GM18511 (cell line): ENCODE measurements at regions not wholly inside any gene's neighbourhood (a gene's known extent, or its start where the extent isn't known, plus 50 kb on each side); places are given as distances from the start of the nearest gene placed in this dataset.

Experiments used
- ATAC-seq: cut with Tn5 transposase; IDR thresholded peaks from one replicate; pipeline ENCODE4 v1.9.1; 2021; ENCODE audit warnings: mild to moderate bottlenecking, moderate library complexity; ENCODE audit not compliant: unreplicated experiment

DNA sequence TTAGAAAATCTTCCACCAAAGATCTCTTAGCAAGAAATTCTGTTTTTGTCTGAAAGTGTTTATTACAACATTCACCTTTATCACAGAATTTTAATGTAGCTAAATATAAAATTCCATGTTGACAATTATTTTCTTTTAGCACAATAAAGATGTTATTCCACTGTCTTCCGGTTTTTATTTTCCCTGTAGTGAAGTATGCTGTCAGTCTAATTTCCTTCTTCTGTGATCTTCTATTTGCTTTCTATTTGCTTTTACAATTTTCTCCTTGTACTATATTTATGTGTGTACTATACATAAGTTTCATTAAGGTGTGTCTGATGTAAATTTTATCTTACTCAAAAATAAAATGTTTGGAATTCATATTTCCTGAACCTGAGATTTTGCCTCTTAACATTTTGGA is 117.5 kb upstream of the PPP2R3A start:
- no peak for ATAC-seq

DNA sequence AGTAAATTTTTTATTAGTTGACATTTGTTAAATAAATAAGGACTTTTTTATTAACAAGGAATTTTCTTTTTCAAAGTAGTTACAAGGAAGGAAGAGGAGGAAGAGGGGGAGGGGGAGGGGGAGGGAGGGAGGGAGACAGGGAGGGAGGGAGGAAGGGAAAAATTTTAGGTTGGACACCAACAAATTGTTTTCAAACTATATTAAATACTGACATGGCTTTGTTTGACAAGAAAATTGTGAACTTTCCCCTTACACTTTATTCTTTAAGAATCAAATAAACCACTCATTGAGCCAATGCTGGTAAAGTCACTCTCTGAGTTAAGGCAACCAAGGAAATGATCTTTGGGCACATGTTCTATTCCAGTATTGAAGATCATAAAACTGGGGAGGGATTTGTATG is 115.7 kb upstream of the PPP2R3A start:
- no peak for ATAC-seq

DNA sequence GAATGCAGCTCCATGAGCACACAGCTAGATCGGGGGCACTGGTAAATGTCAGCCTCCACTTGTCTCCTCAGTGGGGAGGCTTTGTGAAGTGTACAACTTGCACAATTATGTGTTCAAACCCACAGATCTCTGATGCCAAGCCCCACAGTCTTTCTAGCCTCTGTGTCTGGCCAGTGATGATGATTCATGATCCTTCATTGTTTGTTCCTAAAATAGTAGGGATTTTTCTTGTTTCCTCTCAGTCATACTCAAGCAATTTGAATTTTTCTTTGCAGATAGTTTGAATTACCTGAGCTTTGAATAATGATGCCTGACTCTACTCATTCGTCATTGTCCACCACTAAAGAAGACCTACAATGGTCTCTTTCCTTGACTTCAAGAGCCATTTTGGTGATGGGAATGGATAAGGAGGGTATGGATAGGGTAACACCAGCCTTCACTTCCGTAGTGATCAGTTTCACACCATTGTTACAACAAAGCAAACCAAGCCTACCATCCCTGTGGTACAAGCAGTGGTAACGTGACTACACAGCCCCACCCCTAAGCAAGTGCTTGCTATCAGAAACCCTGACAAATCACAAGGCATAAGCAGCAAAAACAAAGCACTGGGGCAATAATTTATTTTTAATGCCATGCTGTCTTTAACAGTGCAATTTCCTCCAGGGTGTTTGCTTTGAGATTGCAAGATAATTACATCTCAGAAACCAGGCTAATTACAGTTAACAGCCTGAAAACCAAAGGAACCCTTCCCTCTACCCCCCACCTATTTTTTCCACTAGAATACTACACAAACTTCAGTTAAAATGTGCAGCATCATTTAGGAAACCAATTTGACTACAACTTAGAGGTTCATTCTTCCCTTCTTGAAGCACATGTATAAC is 114.1 kb upstream of the PPP2R3A start:
- ATAC-seq = no peak

DNA sequence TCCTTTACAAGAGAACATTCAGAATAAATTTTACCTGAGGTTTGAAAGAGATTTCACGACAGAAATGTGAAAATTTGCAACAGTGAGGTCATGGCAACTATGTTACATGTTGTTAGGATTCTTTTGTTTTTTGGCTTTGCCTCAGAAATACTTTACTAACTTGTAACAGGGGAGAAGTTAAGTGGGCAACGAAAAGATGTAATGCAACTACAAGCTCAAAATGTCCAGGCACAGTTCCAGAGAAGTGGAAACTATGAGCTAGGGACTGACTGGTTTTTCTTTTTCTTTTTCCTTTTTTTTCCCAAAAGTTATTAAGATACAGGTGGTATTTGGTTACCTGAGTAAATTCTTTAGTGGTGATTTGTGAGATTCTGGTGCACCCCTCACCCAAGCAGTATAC is 111.5 kb upstream of the PPP2R3A start:
- no peak for ATAC-seq

DNA sequence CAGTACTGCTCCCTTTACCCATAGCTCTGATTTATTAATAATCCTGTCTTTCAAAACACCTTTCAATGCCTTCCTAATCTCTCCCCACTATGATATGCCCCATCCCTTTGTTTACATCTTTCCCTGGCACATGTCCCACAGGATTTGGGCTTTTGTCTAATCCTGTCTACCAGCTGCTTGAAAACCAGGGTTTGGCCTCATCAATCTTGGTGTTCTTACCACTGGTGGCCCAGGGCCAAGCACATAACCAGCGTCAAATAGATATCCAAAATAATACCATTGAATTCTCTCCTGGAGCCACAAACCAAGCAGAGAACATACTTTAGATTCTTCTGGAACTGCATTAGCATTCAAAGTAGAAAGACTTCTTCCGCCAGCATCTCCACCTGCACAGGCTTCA is 104.8 kb upstream of the PPP2R3A start:
- ATAC-seq = no peak

DNA sequence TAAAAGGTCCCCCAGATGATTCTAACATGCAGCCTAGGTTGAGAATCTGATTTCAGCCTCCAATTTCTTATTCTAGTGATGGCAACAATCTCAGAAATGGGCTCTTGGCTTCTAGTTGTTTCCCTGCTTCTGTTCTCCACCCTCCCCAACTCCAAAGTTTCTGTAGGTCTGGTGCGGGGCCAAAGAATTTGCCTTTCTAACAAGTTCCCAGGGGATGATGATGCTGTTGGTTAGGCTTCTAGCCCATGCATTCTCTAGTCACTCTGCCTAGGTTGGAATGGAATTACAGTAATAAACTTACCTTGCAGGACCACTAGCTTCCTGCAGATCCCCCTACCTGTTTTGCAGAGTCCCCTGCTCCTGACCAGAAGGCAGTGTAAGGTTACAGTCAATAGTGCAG is 103.2 kb upstream of the PPP2R3A start:
- no peak for ATAC-seq

DNA sequence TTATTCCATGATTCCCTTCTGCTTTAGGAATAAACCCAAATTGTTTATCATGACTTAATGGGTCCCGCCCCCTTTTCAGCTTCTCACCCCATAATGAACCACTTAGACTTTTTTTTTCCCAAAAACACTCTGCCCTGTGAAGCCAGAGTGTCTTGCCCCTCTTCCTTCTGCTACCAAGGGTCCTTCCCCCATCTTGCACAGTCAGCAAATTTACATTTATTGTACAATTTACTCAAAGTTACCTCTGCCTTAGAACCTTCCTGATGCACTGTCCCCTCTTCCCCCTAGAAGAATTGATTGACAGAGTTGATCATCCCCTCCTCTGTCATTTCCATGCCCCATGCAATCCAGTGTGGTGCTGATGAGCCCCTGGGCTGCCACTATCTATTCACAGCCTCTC is 101.5 kb upstream of the PPP2R3A start:
- ATAC-seq = no peak

DNA sequence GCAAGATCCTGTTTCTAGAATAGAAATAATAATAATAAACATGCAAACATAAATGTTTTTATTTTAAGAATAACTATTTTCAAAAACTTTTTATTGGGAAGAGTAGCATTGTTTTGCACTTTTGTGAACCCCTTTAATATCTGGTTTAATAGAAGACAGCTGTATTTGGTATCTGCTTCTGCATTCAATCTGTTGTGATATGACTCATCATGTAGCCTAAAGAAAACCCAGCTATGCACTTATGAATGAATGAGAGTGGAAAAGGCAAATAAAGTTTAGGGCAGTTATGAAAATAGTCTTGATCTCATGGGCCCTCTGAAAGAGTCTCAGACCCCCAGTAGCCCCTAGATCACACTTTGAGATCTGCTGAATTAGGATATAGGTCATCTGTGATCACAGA is 100.4 kb upstream of the PPP2R3A start:
- ATAC-seq = no peak

DNA sequence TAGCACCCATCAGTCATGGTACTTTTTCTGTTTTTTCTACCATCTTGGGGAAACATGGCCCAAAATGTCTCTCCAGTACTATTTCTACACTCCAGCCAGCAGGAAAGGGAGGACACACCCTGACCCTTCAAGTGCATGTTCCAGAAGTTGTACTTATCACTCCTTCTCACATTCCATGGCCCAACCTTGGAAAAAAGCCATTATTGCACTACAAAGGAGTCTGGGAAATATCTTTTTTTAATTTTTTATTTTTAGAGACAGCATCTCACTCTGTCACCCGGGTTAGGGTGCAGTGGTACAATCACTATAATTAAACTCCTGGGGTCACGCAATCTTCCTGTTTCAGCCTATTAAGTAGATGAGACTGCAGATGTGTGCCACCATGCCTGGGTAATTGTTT is 100.0 kb upstream of the PPP2R3A start:
- ATAC-seq = no peak

DNA sequence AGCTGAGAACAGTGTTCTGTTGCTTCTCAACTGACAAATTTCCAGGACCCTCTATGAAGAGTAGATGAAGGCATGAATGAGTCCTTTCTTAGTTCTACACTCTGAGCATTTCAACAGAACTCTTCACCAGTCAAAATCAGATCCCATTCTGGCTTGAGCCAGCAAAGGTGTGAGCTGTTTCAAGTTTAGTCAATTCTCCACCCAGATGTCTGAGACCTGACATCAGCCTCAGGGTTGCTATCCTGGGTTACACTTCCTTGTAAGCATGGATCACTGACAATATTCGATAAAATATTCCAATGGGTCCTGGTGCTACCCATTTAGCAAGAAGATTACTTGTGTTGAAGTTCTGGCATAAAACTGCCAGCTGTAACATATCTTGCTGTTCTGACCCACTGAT is 97.6 kb upstream of the PPP2R3A start:
- ATAC-seq = no peak

DNA sequence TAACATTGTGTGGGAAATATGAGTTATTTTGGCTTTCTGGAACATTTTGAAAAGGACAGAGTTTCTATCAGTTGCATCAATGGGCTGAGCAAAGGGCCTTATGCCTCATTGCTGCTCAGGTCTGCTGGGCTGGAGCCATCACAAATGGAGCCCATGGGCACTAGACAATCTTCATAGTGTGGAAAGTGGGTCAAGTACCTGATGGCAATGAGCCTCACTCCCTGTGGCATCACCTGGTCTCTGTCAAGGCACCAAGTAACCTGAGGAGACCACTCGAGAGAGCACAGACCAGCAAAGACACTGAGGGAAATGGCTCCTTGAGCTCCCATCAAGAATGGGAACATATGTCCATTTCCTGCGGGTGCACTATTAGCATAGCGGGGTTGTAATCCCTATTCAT is 96.7 kb upstream of the PPP2R3A start:
- ATAC-seq = no peak

DNA sequence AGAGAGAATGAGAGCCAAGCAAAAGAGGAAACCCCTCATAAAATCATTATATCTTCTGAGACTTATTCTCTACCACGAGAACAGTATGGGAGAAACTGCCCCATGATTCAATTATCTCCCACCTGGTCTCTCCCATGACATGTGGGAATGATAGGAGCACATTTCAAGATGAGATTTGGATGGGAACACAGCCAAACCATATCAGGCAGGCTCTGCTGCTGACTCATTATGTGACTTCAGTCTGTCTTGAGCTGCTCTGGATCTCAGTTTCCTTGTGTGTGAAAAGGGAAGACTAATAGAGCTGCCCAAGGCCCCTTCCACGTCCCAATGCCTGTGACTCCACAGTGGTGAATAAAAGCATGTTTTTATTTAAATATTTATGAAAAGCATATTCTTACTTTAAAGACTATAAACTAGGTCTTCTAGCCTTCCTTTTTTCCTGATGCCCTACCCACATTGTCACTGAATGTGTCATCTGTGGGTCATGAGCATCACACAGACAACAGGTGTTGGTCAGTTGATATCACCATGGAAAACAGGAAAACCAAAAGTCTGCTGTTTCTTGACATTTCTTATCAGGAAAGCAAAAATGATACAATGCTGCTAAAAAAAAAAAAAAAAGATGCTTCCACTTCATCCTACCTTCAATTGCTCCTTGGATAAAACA is 96.0 kb upstream of the PPP2R3A start:
- ATAC-seq = no peak

DNA sequence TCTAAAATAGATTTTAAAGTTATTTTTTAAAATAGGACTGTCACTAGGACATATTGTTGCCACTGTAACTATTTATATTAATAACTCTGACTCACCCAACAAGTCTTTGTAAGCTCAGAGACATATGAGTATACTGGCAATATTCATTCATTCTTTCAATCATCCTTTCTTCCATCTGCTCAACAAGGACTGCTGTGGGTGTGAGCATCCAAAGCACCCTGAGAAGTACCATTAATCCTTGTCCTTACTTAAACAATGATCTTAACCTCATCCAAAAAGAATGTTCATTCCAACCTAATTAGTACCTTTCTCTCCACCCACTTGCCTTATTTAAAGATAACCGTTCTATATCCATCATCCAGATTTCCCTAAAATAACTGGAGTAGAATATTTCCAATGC is 94.2 kb upstream of the PPP2R3A start:
- no peak for ATAC-seq

DNA sequence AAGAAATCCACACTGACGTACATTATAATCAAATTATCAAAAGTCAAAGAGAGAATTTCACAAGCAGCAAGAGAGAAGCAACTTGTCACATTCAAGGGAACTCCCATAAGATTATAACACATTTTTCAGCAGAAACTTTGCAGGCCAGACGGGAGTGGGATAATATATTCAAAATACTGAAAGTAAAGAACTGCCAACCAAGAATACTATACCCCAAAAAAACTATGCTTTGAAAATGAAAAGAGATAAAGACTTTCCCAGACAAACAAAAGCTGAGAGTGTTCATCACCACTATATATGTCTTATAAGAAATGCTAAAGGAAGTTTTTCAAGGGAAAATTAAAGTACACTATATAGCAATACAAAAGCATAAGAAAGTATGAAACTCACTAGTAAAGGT is 91.5 kb upstream of the PPP2R3A start:
- no peak for ATAC-seq

DNA sequence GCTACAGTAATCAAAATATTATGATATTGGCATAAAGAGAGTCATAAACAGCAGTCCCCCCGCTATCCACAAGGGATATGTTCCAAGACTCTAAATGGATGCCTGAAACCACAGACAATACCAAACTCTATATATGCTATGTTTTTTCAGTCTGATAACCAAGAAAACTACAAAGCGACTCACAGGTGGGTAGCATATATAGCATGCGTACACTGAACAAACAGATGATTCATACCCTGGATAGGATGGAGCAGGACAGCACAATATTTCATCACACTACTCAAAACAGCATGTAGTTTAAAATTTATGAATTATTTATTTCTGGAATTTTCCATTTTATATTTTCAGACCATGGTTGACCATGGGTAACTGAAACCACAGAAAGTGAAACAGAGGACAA is 87.0 kb upstream of the PPP2R3A start:
- no peak for ATAC-seq

DNA sequence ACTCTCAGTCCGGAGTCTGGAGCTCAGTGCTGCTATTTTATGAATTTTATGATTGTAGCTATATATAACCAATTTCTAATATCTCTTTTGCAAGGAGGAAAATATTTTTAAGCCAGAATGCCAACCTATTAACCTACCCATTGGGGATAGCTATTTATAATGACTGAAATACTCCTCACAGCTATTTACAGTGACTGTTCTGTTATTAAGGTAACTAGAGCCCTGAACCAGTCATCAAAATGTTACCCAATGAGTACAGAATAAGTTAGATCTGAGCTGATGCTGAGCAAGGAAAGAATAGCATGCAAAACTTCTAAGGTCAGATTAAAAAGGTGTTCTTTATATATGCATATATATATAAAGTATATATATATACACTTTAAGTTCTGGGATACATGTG is 79.6 kb upstream of the PPP2R3A start:
- no peak for ATAC-seq

DNA sequence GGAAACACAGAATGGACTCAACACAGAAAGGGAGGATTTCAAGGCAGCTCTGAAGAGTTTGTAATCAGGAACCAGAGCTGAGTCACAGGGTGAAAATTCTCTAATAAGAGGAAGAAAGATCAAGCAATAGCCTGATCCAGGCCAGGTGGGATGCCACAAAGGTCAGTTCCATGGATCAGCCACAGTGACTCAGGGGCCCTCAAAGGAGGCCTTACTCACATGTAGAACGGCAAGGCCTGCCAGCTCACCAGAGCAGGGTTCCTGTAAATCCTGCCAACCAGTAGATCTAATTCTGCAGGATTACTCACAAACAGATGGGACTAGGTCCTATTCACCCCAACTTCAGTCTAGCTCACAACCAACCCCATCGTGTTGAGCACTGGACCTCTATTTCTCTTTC is 78.3 kb upstream of the PPP2R3A start:
- no peak for ATAC-seq

DNA sequence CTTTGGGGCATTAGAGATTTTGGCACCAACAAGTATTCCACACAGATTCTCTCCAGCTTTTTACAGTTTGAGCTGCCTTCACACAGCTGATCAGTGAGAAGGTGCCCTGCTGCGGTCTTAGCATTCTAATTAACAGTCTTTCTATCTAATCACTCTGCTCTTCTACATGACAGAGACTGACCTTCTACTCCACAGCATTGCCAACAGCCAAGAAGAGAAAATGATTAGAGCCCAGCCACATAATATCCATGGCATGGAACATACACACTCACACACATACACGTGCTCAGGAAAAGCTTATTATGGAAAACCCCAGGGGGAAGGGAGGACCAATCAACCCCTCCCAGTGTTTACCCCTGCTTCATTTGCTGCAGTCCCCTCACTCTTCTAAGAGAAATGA is 76.1 kb upstream of the PPP2R3A start:
- ATAC-seq = no peak

DNA sequence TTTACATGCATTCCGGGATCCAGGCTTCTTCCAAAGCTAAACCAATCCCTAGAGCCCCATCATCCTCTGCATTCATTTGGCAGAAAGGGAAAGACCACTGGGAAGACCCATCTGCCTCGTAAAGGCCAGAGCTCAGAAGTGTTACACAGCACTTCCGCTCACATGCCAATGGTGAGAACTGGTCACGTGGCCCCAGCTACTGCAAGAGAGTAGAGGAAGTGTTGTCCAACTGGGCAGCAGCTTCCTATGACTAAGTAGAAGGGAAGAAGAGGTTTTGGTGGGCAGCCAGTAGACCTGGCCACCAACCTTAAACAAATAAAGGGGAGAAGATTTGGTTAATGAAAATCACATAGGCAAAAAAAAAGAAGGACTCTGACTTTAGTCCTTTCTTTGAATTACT is 74.4 kb upstream of the PPP2R3A start:
- no peak for ATAC-seq

DNA sequence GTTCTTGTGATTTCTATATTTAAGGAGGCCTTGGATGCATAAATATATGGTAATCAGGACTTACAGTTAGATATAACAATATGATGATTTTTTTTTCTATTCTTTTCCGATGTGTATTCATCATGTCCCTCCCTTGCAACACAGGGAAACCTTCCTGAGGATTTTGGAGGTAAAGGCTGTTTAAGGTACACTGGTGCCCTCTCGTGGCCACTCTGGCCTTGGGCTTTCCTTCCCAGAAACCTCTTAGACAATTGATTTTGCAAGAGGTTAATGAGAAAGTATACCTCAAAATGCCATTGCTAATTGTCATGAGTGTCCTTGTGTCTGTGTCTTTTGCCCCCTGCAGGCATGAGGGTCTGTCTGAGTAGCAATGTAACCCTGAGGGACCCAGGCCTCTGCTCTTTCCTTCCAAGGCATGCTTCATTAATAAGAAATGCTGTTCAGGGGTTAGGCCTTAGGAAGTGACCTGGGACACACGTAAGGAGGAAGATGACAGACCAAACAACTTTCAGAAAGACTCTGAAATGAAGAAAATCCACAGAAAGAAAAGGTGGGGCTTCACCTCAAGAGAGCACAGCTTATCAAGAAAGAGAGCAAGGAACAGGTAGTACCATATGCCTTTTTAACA is 70.3 kb upstream of the PPP2R3A start:
- ATAC-seq = no peak

DNA sequence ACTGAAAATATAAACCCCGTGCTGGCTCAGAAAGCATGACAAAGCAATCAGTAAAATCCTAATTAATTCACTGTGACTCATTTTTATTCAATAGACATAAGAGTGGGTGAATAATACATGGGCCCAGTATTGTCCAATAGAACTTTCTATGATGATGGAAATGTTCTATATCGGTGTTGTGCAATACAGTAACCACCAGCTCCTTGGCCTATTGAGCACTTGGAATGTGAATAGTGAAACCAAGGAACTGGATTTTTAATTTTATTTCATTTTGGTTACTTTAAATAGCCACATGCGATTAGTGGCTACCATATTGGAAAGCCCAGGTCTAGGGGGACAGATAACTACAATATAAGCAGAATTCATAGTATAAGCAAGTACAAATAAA is 69.8 kb upstream of the PPP2R3A start:
- ATAC-seq = no peak

DNA sequence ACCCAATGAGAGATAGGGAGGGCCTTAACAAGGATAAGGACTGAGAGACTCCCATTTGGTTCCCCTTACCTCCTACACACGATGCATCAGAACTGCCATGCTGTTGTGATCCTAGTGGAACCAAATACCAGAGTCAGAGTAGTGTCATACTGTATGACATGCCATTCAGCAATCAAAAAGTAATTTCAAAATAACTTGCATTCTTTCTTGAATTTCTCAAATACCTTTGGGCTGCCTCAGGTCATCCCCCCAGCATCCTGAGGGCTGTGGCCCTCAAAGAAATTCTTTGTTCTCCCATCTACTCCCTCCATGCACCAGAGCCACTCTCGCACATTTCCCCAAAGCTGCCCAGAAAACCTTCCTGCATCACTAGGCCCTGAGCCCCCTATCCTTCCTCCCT is 68.9 kb upstream of the PPP2R3A start:
- ATAC-seq = no peak
